ENCODE measurements at regions not wholly inside any gene's neighbourhood (a gene's known extent, or its start where the extent isn't known, plus 50 kb on each side); places are given as distances from the start of the nearest gene placed in this dataset.

GRCh38 chr2:81598453-81598852 lies 1293.9 kb upstream of the LRRTM1 start:
- Histone ChIP-seq H3K9me1 (ENCODE audit: control insufficient read depth, extremely low read depth, insufficient read depth, low read length) (no peaks in the 10 kb centered on the region), H3K9ac (ENCODE audit: control insufficient read depth, extremely low read depth, insufficient read depth, low read length) (no peak overlapping the region), H4K20me1 (ENCODE audit: control insufficient read depth, extremely low read depth, insufficient read depth, low read length) (no peaks in the 10 kb centered on the region), H3K27me3 (ENCODE audit: control insufficient read depth, extremely low read depth, insufficient read depth, low read length) (no peaks in the 10 kb centered on the region), H3K4me3 (ENCODE audit: control insufficient read depth in 2 of 3, extremely low read depth in 1 of 3, insufficient read depth in 2 of 3, low read depth in 1 of 3, low read length in 3 of 3) (no peak overlapping the region), H3K27ac (ENCODE audit: control insufficient read depth, insufficient read depth, low read length) (no peak overlapping the region), H3K4me2 (ENCODE audit: control insufficient read depth, extremely low read depth, insufficient read depth, low read depth, low read length) (no peak overlapping the region), H2AFZ (ENCODE audit: control insufficient read depth, low read length) (no peak overlapping the region), H3K4me1 (ENCODE audit: control insufficient read depth, extremely low read depth, insufficient read depth, low read length) (no peaks in the 10 kb centered on the region), H3K36me3 (ENCODE audit: control insufficient read depth in 2 of 2, extremely low read depth in 1 of 2, insufficient read depth in 2 of 2, low read length in 2 of 2) (no peaks in the 10 kb centered on the region), H3K79me2 (ENCODE audit: control insufficient read depth, insufficient read depth, low read length) (no peaks in the 10 kb centered on the region), H3K9me3 (ENCODE audit: control insufficient read depth, low read depth, low read length) (no peaks in the 10 kb centered on the region)
- no peak for FAIRE-seq
- TF ChIP-seq CTCF (optimal IDR thresholded peaks at IDR 0.05 in 1 of 3, IDR thresholded peaks at IDR 0.05 in 1 of 3, conservative IDR thresholded peaks at IDR 0.05 in 1 of 3; ENCODE audit: extremely low read depth in 1 of 3, insufficient read depth in 2 of 3, low read length in 3 of 3) = no peak
- TF ChIP-seq EZH2 (IDR thresholded peaks at IDR 0.05; ENCODE audit: low read length) = no peak
- dilution Hi-C loops (cut with MboI; ENCODE audit: extremely low pct_ligation_motif_present, low sequenced_read_pairs) = no loop called here
- no peak for DNase-seq (ENCODE audit: low read depth, low spot score)

GRCh38 chr2:81589406-81589805 lies 1284.9 kb upstream of the LRRTM1 start:
- dilution Hi-C loops (cut with MboI; ENCODE audit: extremely low pct_ligation_motif_present, low sequenced_read_pairs) = no loop called here
- Histone ChIP-seq H3K9ac (ENCODE audit: control insufficient read depth, extremely low read depth, insufficient read depth, low read length) (no peak overlapping the region), H3K9me1 (ENCODE audit: control insufficient read depth, extremely low read depth, insufficient read depth, low read length) (no peaks in the 10 kb centered on the region), H3K27ac (ENCODE audit: control insufficient read depth, insufficient read depth, low read length) (no peak overlapping the region), H4K20me1 (ENCODE audit: control insufficient read depth, extremely low read depth, insufficient read depth, low read length) (no peaks in the 10 kb centered on the region), H3K4me2 (ENCODE audit: control insufficient read depth, extremely low read depth, insufficient read depth, low read depth, low read length) (no peak overlapping the region), H3K4me3 (ENCODE audit: control insufficient read depth in 2 of 3, extremely low read depth in 1 of 3, insufficient read depth in 2 of 3, low read depth in 1 of 3, low read length in 3 of 3) (no peak overlapping the region), H3K36me3 (ENCODE audit: control insufficient read depth in 2 of 2, extremely low read depth in 1 of 2, insufficient read depth in 2 of 2, low read length in 2 of 2) (no peaks in the 10 kb centered on the region), H3K79me2 (ENCODE audit: control insufficient read depth, insufficient read depth, low read length) (no peaks in the 10 kb centered on the region), H3K27me3 (ENCODE audit: control insufficient read depth, extremely low read depth, insufficient read depth, low read length) (no peaks in the 10 kb centered on the region), H3K9me3 (ENCODE audit: control insufficient read depth, low read depth, low read length) (no peaks in the 10 kb centered on the region), H3K4me1 (ENCODE audit: control insufficient read depth, extremely low read depth, insufficient read depth, low read length) (no peaks in the 10 kb centered on the region), H2AFZ (ENCODE audit: control insufficient read depth, low read length) (no peak overlapping the region)
- DNase-seq (ENCODE audit: low read depth, low spot score) (no peak), FAIRE-seq (no peak)
- TF ChIP-seq EZH2 (IDR thresholded peaks at IDR 0.05; ENCODE audit: low read length) (no peak), CTCF (optimal IDR thresholded peaks at IDR 0.05 in 1 of 3, IDR thresholded peaks at IDR 0.05 in 1 of 3, conservative IDR thresholded peaks at IDR 0.05 in 1 of 3; ENCODE audit: extremely low read depth in 1 of 3, insufficient read depth in 2 of 3, low read length in 3 of 3) (no peak)
